Chondrocyte (in vitro differentiated cells): ENCODE measurements at regions not wholly inside any gene's neighbourhood (a gene's known extent, or its start where the extent isn't known, plus 50 kb on each side); places are given as distances from the start of the nearest gene placed in this dataset.
A peak's percentile ranks its signal among the peaks of the same experiment; 100 is the strongest.

Source experiments
- DNase-seq: peaks from one replicate; pipeline ENCODE4 v3.0.0; 2021; ENCODE audit warnings: mixed read lengths, low spot score
- H3K27ac Mint-ChIP-seq: one replicate; pipeline ENCODE4 v1.8.0; 2021; ENCODE audit warnings: mild to moderate bottlenecking, moderate library complexity, mixed read lengths; ENCODE audit not compliant: unreplicated experiment
- H3K27me3 Mint-ChIP-seq: 2 replicates; pipeline ENCODE4 v1.8.0; 2021; ENCODE audit warnings: low read depth, mixed read lengths
- H3K36me3 Mint-ChIP-seq: 2 replicates; pipeline ENCODE4 v1.8.0; 2021; ENCODE audit warnings: low read depth, mixed read lengths
- H3K4me1 Mint-ChIP-seq: 2 replicates; pipeline ENCODE4 v1.8.0; 2021; ENCODE audit warnings: low read depth, mild to moderate bottlenecking, mixed read lengths
- H3K4me3 Mint-ChIP-seq: one replicate; pipeline ENCODE4 v1.8.0; 2021; ENCODE audit warnings: mild to moderate bottlenecking, moderate library complexity, mixed read lengths; ENCODE audit not compliant: unreplicated experiment
- H3K9me3 Mint-ChIP-seq: 2 replicates; pipeline ENCODE4 v1.8.0; 2021; ENCODE audit warnings: low read depth, mixed read lengths
- CTCF ChIP-seq: fragments of 200-600 bp; sonication (generic); IDR thresholded peaks from 2 replicates; pipeline ENCODE4 v1.5.0; 2021; ENCODE audit warnings: antibody characterized with exemption, mild to moderate bottlenecking, moderate library complexity

- TF ChIP-seq CTCF = no peak
- peak overlapping the region; percentile 42 for H3K27ac Mint-ChIP-seq
- DNase-seq = no peak
- H3K36me3 Mint-ChIP-seq = no peaks in the 10 kb centered on the region
- H3K4me1 Mint-ChIP-seq = peaks cover 7% of the 10 kb centered on the region
- H3K4me3 Mint-ChIP-seq = no peak overlapping the region
- H3K27me3 Mint-ChIP-seq = peaks cover 3% of the 10 kb centered on the region
- no peaks in the 10 kb centered on the region for H3K9me3 Mint-ChIP-seq
Observed at GRCh38 chr2:58447586-58447985, 206.5 kb upstream of the FANCL start.

- Mint-ChIP-seq H3K4me1 (no peaks in the 10 kb centered on the region), H3K27ac (no peak overlapping the region), H3K9me3 (no peaks in the 10 kb centered on the region), H3K4me3 (no peak overlapping the region), H3K27me3 (peaks cover 2% of the 10 kb centered on the region), H3K36me3 (no peaks in the 10 kb centered on the region)
- no peak for TF ChIP-seq CTCF
- DNase-seq = no peak
Observed at GRCh38 chr2:58441643-58442042, 200.5 kb upstream of the FANCL start.

DNA sequence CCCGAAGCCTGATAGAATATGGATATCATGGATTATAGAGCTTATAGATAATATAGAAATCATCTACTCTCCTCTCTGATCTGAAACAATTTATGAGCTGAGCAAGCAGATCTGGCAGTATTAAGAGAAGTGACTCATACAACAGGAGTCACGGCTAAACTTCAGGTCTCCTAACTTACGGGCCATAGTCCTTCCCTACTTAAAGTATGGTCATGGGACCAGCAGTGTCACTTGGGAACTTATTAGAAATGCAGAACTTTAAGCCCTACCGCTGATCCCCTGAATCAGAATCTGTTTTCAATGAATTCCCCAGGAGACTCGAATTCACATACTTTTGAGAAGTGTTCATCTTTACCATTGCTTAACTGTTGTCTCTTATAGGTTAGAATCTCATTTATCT is 195.7 kb upstream of the FANCL start:
- no peak for DNase-seq
- H3K36me3 Mint-ChIP-seq = no peaks in the 10 kb centered on the region
- TF ChIP-seq CTCF = no peak
- H3K9me3 Mint-ChIP-seq = no peaks in the 10 kb centered on the region
- H3K4me1 Mint-ChIP-seq = no peaks in the 10 kb centered on the region
- no peak overlapping the region for H3K4me3 Mint-ChIP-seq
- peaks cover 2% of the 10 kb centered on the region for H3K27me3 Mint-ChIP-seq
- H3K27ac Mint-ChIP-seq = no peak overlapping the region

- DNase-seq = no peak
- H3K36me3 Mint-ChIP-seq = no peaks in the 10 kb centered on the region
- H3K27ac Mint-ChIP-seq = no peak overlapping the region
- no peaks in the 10 kb centered on the region for H3K4me1 Mint-ChIP-seq
- H3K4me3 Mint-ChIP-seq = no peak overlapping the region
- no peaks in the 10 kb centered on the region for H3K9me3 Mint-ChIP-seq
- H3K27me3 Mint-ChIP-seq = peaks cover 2% of the 10 kb centered on the region
- TF ChIP-seq CTCF = no peak
Observed at GRCh38 chr2:58435246-58435645, 194.1 kb upstream of the FANCL start.

GRCh38 chr2:58434692-58435091 is 193.6 kb upstream of the FANCL start:
- no peaks in the 10 kb centered on the region for H3K9me3 Mint-ChIP-seq
- DNase-seq = no peak
- no peak overlapping the region for H3K27ac Mint-ChIP-seq
- H3K4me1 Mint-ChIP-seq = no peaks in the 10 kb centered on the region
- peaks cover 2% of the 10 kb centered on the region for H3K27me3 Mint-ChIP-seq
- no peak for TF ChIP-seq CTCF
- H3K36me3 Mint-ChIP-seq = no peaks in the 10 kb centered on the region
- H3K4me3 Mint-ChIP-seq = no peak overlapping the region
